AG04450 (cell line): ENCODE measurements at regions not wholly inside any gene's neighbourhood (a gene's known extent, or its start where the extent isn't known, plus 50 kb on each side); places are given as distances from the start of the nearest gene placed in this dataset.

Source experiments
- CTCF ChIA-PET: fragments of 300-600, 350-600 bp; formaldehyde crosslinking; extraction: SDS; loops from one replicate; lab custom pipeline; 2022; ENCODE audit warnings: antibody characterized with exemption, inconsistent platforms; lab: Charles Lee
- POLR2A ChIA-PET: fragments of 350-600 bp; formaldehyde crosslinking; extraction: SDS; loops from one replicate; lab custom pipeline; 2021; ENCODE audit warnings: antibody characterized with exemption, inconsistent platforms; lab: Yijun Ruan, JAX
- DNase-seq: peaks from one replicate; pipeline ENCODE4 v3.0.0-alpha.2; 2011; ENCODE audit warnings: low read depth, low spot score
- H3K27ac ChIP-seq: one replicate; pipeline ENCODE4 v1.5.1; 2012; ENCODE audit warnings: low read depth, low read length, control low read depth
- H3K27me3 ChIP-seq: one replicate; pipeline ENCODE4 v1.6.0; 2012; ENCODE audit warnings: low read length; ENCODE audit not compliant: control insufficient read depth, insufficient read depth
- H3K4me3 ChIP-seq: 2 replicates; pipeline ENCODE4 v1.5.1; 2011; ENCODE audit warnings: mild to moderate bottlenecking, low read depth, low read length, control low read depth
- H3K9me3 ChIP-seq: 2 replicates; pipeline ENCODE4 v1.5.1; 2012; ENCODE audit warnings: low read length; ENCODE audit not compliant: control insufficient read depth, insufficient read depth
- CTCF ChIP-seq: IDR thresholded peaks from 2 replicates; pipeline ENCODE4 v1.5.1; 2011; ENCODE audit warnings: low read depth, low read length, control low read depth, inconsistent platforms

GRCh38 chr3:13222131-13222530, 148.9 kb upstream of the IQSEC1 start:
- no peak for DNase-seq
- no peak overlapping the region for H3K4me3 ChIP-seq
- H3K9me3 ChIP-seq: no peaks in the 10 kb centered on the region
- no peak for TF ChIP-seq CTCF
- ChIA-PET CTCF (no interaction called here), POLR2A (no interaction called here)
- H3K27ac ChIP-seq: no peak overlapping the region
- no peaks in the 10 kb centered on the region for H3K27me3 ChIP-seq

GRCh38 chr3:13221491-13222061, 148.3 kb upstream of the IQSEC1 start:
- CTCF ChIA-PET: no interaction called here
- no peak for DNase-seq
- POLR2A ChIA-PET: no interaction called here

GRCh38 chr3:13220991-13221390, 147.8 kb upstream of the IQSEC1 start:
- Histone ChIP-seq H3K9me3 (no peaks in the 10 kb centered on the region), H3K4me3 (no peak overlapping the region), H3K27ac (no peak overlapping the region), H3K27me3 (no peaks in the 10 kb centered on the region)
- POLR2A ChIA-PET: no interaction called here
- no peak for TF ChIP-seq CTCF
- CTCF ChIA-PET: no interaction called here
- no peak for DNase-seq

More at GRCh38 chr3:13221491-13222061, 148.3 kb upstream of the IQSEC1 start:
- no peak overlapping the region for H3K4me3 ChIP-seq
- TF ChIP-seq CTCF: no peak
- H3K9me3 ChIP-seq: no peaks in the 10 kb centered on the region
- H3K27ac ChIP-seq: no peak overlapping the region
- H3K27me3 ChIP-seq: no peaks in the 10 kb centered on the region

- H3K4me3 ChIP-seq: no peak overlapping the region
- H3K27ac ChIP-seq: no peak overlapping the region
- TF ChIP-seq CTCF: no peak
- H3K9me3 ChIP-seq: no peaks in the 10 kb centered on the region
- no peaks in the 10 kb centered on the region for H3K27me3 ChIP-seq
- no peak for DNase-seq
- ChIA-PET POLR2A (no interaction called here), CTCF (no interaction called here)
Observed at GRCh38 chr3:13219902-13220296, 146.7 kb upstream of the IQSEC1 start.

- ChIA-PET CTCF (no interaction called here), POLR2A (no interaction called here)
- H3K9me3 ChIP-seq: no peaks in the 10 kb centered on the region; the same call in 1 of the 2 replicates
- TF ChIP-seq CTCF: no peak
- no peak overlapping the region for H3K4me3 ChIP-seq
- H3K27me3 ChIP-seq: no peaks in the 10 kb centered on the region
- H3K27ac ChIP-seq: no peak overlapping the region
- no peak for DNase-seq
Observed at GRCh38 chr3:13219077-13219901, 146.1 kb upstream of the IQSEC1 start.
